ENCODE measurements at regions not wholly inside any gene's neighbourhood (a gene's known extent, or its start where the extent isn't known, plus 50 kb on each side); places are given as distances from the start of the nearest gene placed in this dataset.

- DNase-seq (ENCODE audit: low read depth in 3 of 3): no peak
These were observed 186.4 kb upstream of the FAM98A start for GRCh38 chr2:33785201-33786106.

DNA sequence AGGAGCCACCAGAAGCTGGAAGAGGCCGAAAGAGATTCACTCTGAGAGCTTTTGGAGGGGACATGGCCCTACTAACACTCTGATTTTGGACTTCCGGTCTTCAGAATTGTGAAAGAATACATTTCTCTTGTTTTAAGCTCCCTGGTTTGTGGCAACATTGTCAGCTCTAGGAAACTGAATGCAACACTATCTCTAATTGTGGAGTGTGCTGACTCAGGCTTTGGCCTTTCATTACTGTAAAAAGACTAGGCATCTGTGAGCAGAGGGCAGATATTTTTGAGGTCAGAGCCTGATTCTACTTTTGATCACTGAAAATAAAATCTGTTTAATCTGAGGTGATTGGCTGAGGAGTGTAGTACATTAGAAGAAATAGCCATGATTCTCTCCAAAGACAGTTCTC, 185.4 kb upstream of the FAM98A start:
- no peak for DNase-seq (ENCODE audit: low read depth in 3 of 3)

- no peak for DNase-seq (ENCODE audit: low read depth in 3 of 3)
These were observed 183.5 kb upstream of the FAM98A start for GRCh38 chr2:33782395-33783230.

- DNase-seq (ENCODE audit: low read depth in 3 of 3): no peak
These were observed 178.7 kb upstream of the FAM98A start for GRCh38 chr2:33777786-33778185.

DNA sequence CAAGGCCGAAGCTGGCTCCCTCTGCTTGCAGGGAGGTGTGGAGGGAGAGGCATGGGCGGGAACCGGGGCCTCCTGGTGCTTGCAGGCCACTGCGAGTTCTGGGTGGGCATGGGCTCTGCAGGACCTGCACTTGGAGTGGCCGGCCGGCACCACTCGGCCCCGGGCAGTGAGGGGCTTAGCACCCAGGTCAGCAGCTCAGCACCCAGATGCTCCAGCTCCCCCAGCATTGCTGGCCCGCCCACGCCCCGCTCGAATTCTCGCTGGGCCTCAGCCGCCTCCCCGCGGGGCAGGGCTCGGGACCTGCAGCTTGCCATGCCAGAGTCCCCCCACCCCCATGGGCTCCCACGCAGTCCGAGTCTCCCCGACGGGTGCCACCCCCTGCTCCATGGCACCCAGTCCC, 176.2 kb upstream of the FAM98A start:
- DNase-seq (ENCODE audit: low read depth in 3 of 3): no peak

DNA sequence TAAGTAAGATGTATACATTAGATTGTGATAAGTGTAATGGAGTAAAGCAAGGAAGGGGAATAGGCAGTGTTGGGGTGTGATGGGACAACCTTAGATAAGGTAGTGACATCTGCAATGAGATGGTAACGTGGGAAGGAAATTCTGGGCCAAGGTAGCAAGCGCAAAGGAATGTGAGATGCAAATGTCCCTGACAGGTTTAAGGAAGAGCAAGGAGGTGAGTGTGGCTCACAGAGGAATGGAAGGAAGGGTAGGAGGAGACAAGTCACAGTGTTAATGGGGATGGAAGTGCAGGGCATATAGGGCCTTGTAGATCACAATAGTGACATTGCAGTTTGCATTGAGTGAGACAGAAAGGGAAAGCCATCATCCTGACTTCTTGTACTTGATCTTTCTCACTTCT, 170.9 kb upstream of the FAM98A start:
- DNase-seq (ENCODE audit: low read depth in 3 of 3): no peak

DNA sequence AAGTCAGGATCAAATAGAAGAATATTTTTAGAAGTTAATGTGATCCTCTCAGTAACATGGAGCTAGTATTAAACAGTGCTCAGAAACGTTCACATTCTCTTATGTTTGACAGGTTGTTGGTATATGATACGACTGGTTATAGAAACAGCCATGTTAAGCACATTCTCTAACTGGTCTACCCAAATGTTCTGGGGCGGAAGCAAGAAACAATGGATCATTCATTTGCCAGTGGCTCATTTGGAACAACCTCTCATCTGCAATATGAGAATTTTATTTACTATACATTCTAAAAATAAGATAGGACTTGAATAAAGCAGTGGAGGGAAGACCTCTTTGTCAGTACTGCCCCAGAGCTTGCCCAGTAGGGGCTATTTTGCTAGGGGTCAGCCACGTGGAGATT, 167.1 kb upstream of the FAM98A start:
- no peak for DNase-seq (ENCODE audit: low read depth in 3 of 3)

DNA sequence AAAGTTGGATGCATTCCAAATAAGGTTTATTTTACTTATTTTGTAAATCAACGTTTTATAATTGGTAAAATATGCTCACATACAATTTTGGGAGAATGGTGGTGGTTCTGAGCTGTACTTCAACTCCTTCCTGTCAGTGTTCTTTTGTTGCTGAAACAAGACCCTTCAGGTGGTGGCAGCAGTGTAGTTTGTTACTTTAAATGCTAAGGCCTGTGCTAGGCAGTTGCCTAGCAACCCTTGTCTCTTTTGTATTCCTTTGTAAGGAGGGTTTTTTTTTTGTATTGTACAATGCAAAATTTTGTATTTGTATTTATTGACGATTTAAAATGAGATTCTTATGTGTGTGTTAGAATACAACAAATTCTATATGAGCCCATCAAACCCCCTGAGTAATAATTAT, 166.0 kb upstream of the FAM98A start:
- DNase-seq (ENCODE audit: low read depth in 3 of 3): no peak

GRCh38 chr2:33764551-33764950, 165.5 kb upstream of the FAM98A start:
- no peak for DNase-seq (ENCODE audit: low read depth in 3 of 3)

- no peak for DNase-seq (ENCODE audit: low read depth in 3 of 3)
These were observed 164.7 kb upstream of the FAM98A start for GRCh38 chr2:33763671-33764310.

DNA sequence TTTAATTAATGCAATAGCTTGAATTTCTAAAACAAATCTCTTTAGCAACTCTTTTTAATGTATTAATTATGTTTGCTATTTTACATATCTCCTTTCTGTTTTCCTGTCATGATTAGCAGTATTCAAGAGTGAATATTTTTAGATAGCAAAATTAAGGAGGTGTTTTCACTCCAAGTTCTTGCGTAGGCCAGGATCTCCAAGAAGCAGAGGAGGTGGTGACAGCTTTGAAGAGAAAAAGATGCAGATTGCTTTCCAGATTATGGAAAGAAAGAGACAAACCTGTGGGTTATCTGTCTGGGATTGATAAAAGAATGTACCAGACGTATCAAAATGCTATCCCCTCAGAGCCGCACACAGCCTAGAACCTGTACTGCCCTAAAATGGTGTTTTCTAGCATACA, 163.5 kb upstream of the FAM98A start:
- no peak for DNase-seq (ENCODE audit: low read depth in 3 of 3)

DNA sequence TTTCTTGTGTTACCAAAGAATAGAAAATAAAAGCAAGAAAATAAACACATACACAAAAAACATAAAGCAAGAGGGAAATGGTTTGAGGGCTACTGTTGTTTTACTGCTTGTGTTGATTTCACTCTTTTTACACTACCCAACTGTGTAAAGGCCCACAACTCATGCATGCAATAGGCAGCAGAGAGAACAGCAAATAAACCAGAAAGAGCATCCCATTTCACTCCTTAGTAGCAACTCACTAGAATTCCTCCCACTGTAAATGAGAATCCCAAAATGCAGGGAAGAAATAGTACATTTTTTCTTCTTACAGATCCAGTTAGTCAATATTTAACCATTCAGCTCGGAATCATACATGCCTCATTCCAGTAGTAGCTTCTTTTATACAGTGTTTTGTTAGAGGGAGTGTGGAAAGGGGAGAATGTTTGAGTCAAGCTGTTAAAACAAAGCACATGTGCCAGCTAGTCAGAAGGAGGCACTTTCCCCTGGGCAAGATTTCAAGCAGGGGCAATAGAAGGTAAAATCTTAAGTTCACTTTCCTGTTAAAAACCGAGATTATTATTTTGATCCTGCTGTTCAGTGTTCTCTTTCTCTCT, 147.2 kb upstream of the FAM98A start:
- no peak for DNase-seq (ENCODE audit: low read depth in 3 of 3)

GRCh38 chr2:33735096-33735495, 136.0 kb upstream of the FAM98A start:
- no peak for DNase-seq (ENCODE audit: low read depth in 3 of 3)

DNA sequence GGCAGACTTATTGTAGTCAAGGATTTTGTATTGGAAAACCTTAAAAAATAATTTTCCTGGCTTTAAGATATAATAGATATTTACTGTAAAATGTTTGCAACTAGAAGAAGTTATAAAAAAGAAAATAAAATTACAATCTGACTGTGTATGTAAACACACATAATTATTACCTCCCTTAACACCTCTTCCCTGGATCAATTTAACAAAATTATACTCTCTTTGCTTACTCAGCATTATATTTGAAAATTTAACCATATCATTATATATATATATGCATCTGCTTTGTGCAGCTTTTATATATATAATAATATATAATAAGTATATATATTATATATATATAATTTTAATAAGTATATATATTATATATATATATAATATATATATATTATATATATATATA, 131.7 kb upstream of the FAM98A start:
- DNase-seq (ENCODE audit: low read depth in 3 of 3): no peak

DNA sequence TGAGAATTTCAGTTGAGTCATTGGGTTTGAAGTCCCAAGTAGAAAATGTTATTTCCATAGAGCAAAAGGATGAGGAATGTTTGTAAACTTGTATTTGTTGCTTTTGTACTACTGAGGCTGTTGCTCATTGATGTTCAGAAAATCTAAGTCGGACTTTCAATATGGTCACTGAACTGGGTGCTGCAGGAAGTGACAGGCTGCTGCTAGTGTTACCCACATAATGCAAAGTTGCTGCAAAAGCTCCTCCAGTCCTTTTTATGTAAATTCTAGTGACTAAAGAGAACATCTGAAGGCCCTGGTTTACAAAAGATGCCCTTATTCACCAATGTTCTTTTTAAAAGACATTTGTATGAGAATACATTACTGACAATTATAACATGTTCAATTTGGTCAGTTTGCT, 131.1 kb upstream of the FAM98A start:
- DNase-seq (ENCODE audit: low read depth in 3 of 3): no peak

DNA sequence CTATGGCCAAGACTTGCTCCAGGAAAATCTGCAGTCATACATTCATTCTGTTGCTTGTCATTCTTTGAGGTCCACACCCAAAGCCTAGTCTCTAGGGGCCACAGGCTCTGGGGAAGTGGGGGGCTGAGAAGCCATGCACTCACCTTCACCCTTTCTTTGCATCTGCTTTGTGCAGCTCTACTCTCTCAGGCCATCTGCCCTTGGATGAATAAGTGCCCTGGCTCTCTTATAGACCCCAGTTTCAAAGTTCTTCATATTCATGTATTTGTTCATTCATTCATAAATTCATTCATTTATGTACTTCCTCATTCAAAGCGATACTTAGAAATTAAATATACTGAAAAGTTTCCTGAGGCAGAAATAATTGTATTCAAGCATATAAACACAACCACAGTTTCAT, 130.3 kb upstream of the FAM98A start:
- DNase-seq (ENCODE audit: low read depth in 3 of 3): no peak

- DNase-seq (ENCODE audit: low read depth in 3 of 3): no peak
These were observed 129.0 kb upstream of the FAM98A start for GRCh38 chr2:33728106-33728505.

DNA sequence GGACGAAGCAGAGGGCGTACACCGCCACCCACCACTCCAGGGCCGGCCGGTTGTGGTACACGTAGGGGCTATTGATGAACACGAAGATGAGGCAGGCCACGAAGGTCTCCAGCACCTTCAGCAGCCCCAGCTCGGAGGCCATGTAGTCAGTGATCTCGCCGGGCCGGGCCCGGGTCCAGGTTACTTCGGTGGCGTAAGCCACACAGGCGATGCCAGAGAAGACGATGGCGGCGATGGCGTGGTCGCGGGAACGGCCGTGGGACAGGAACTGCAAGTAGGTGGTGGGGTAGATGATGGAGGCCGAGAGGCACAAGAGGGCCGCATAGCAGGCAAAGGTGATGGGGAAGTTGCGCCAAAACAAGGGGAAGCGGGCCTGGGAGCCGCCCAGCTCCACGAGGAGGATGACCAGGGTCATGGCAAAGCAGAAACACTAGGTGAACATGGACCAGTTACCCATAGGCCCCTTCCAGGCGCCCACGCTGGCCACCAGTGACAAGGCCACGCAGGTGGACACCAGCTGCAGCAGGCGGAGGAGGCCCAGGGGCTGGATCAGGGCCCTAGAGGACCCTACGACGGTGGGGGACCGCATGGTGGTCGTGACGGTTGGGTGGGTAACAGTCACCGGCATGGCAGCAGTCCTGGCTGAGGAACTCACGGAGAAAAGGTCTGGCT, 128.4 kb upstream of the FAM98A start:
- DNase-seq (ENCODE audit: low read depth in 3 of 3): no peak

DNA sequence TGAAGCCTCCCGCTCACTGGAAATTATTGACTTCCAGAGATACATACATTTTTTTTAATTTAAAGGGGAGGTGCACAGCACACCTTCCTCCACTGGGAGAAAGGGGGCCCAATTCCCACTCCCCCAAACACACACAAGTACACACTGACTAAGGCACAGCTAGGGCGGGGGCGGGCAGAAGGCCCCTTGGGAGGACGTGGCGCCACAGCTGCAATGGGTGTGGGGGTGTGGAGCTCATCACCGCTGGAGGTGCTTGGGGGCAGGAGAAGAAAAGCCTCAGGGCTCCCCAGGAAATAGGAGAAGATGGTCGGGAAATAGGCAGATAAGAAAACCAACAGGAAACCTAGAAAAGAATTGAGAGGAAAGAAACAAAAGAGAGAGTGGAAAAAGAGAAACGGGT, 127.3 kb upstream of the FAM98A start:
- DNase-seq (ENCODE audit: low read depth in 3 of 3): no peak

DNA sequence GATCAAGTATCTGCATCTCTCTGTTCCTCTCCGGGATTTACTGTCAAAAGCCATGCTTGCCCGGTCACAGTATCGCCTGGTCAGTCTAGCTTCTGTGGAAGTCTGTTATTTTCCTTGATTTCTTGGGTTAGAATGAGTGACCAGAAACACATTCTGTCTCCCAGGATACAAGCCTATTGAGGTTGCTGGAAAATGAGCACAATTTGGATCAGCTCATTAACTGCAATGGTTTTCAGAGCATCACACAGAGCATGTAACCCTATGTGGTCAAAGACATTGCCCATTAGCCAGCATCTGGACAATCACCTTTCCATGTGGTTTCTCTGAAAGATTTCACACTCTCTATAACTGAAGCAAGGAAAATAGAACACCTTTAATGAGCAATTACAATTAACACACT, 124.2 kb upstream of the FAM98A start:
- no peak for DNase-seq (ENCODE audit: low read depth in 3 of 3)

GRCh38 chr2:33719067-33719466, 120.0 kb upstream of the FAM98A start:
- DNase-seq (ENCODE audit: low read depth in 3 of 3): no peak

DNA sequence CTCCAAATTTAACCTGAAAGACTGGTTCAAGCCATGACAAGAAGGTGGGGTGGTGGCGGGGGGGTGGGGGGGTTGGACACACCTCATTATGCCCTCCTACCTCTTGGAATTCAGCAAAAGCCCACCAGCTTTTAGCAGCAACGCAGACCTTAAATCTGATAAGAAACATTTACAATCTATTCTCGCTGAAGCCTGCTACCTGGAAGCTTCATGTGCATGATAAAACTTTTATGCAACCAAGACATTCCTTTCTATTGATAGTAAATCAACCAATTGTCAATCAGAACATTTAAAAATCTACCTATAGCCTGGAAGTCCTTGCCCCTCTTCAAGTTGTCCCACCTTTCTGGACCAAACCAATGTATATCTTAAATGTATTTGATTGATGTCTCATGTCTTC, 113.6 kb upstream of the FAM98A start:
- no peak for DNase-seq (ENCODE audit: low read depth in 3 of 3)

Data from stimulated activated CD4-positive, alpha-beta T cell treated with anti-CD3 and anti-CD28 coated beads, TNF-alpha, amount 100 ng/mL, for 24 hours (primary cell).